Islet precursor cell (in vitro differentiated cells): ENCODE measurements at regions not wholly inside any gene's neighbourhood (a gene's known extent, or its start where the extent isn't known, plus 50 kb on each side); places are given as distances from the start of the nearest gene placed in this dataset.
"Not testable (repeated sequence)": the region's sequence is repeated elsewhere in the genome, so short reads cannot be mapped to it uniquely, and the experiment has no call there.

Experiments
- DNase-seq: peaks from one replicate; pipeline ENCODE4 v3.0.0-alpha.2; 2018

- no peak for DNase-seq
Observed at GRCh38 chr5:15383021-15383420, 117.0 kb upstream of the FBXL7 start.

GRCh38 chr5:15377573-15378340 lies 122.2 kb upstream of the FBXL7 start:
- no peak for DNase-seq

DNA sequence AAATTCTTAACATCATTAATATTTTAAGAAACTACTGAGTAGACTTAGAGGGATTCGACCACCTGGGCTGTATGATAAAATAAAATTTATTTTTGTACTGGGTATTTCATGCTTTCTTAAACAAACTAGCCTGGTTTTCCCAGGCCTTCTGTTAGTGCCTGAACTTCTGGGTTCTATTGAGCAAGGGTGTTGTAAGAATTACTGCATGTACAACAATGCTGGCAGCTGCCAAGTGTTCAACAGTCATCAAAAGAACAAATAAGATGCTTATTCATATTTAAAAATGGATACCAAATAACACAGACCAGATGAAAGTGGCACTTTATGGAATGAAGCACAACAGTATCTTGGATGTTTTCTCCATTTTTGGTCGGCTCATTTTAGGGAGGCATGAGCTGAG lies 123.2 kb upstream of the FBXL7 start:
- no peak for DNase-seq

DNA sequence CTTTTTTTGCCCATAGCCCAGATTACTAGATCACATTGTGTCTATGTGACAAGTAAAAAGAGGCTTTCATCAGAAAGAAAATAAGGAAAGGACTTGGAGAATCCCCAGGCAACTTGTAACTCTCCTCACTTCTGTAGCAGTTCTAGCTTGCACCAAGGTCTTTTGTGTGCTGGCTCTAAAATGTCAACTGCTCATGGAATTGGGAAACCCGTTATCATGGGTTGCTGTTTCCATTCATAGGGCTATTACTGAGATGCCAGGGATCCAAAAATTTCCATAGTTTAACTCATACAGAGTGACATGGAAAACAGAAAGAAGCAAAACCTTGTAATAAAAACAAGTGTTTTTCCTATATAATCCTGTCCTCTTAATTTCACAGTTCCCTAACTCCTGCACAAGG lies 123.9 kb upstream of the FBXL7 start:
- DNase-seq = no peak

DNA sequence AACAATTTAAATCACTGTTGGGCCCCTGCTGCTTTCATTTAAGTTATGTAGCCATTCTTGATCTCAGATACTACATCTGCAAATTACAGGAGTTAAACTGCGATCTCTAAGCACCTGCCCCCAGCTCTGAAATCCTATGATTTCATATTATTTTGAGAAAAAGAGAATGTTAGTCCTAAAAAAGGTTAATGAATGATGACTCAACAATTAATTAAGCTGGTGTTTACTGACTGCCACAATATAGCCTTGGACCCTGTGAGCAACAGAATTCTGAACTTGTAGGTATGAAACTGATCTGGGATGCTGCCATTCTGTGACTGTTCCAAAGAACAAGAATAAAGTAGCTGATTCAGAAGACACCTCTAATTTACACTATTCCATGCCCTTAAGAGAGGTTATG lies 124.4 kb upstream of the FBXL7 start:
- DNase-seq = no peak

DNA sequence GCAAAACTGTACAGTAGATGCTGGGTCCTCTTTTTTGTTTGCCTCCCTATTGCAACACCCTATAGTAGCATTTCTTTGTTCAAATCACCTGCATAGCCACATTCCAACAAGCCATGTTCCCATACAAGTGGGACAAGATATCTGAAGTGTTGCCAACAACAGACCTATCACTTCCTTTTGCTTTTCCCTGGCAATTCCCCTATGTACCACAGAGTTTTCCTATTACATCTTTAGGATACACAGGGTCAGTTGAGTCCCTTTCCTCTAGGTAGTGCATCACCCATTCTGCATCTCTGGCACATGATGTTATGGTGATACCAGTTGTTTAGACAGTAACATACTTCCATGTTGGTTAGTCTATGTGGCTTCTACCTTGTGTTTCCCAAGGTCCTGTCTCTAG lies 125.1 kb upstream of the FBXL7 start:
- no peak for DNase-seq

DNA sequence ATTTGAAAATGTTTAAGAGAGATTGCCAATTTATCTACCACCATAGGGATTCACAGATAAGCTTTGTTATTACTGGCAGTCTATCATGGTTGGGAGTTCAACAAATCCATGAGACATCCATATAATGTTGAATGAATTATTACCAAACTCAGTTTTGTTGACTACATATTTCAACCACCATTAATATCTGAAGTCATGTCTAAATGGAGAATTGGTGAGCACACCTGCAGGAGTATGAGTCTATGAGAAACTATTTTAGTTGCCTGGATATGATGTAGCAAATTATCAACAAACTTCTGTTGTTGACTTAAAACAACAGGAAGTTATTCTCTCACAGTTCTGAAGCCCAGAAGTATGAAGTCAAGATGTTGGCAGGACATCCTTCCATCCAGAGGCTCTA lies 126.8 kb upstream of the FBXL7 start:
- DNase-seq = no peak

DNA sequence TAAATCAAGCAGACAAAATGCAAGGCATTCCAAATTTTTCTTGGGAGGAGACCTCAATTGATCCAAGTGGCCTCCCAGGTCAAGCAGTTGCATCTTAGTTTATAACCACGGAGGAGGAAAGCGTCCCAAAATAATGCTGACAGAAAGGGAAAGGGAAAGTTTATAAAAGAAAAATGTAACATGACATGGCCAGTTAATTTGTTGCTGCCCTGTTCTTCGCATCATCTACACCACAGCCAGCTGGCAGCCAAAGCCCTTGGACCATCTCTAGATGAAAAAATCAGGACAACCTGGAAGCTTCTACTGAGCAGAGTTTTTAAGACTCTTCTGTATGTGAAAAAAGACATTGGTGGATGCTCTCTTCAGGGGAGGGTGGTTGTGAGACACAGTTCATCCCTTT lies 128.8 kb upstream of the FBXL7 start:
- DNase-seq = no peak

GRCh38 chr5:15368835-15369234 lies 131.1 kb upstream of the FBXL7 start:
- no peak for DNase-seq

DNA sequence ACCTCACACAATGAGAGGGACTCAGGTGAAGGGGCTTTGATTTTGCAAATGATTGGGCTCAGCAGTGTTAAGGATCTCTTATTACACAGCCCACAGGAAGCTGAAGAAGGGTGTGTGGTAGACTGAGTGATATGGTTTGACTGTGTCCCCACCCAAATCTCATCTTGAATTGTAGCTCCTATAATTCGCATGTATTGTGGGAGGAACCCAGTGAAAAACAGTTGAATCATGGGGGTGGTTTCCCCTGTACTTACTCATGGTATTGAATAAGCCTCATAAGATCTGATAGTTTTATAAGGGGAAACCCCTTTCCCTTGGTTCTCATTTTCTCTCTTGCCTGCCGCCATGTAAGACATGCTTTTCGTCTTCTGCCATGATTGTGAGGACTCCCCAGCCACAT lies 132.5 kb upstream of the FBXL7 start:
- DNase-seq = no peak

DNA sequence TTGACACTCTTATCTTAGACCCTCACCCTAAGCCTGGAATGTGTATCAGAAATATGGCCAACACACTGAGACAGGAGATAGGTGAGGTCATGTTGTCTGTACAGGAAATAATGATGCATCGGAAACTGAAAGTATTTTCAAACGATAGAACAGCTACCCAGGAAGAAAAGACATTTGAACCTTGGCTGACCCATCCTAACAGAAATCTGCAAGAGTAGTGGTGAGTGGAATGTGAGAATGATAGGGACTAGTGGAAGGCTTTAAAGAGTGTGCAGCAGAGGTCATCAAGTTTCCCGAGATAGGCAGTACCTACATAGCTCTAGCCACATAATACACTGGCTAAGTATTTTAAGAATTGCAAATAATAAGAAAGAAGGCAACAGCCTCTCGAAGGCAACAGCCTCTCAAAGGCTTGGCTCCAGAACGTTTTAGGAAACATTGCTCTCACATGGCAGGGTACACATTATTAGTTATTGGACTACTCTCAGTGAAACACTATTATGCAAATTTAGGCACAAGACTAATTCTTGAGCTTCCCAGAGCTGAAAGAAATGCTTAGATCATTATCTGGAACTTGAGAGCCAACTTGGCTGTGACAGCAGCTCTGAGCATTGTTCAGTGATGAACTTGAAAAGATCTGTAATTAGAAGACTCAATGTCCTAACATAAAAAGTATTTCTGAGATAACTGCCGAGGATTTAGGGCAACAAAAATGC lies 133.1 kb upstream of the FBXL7 start:
- DNase-seq = no peak

DNA sequence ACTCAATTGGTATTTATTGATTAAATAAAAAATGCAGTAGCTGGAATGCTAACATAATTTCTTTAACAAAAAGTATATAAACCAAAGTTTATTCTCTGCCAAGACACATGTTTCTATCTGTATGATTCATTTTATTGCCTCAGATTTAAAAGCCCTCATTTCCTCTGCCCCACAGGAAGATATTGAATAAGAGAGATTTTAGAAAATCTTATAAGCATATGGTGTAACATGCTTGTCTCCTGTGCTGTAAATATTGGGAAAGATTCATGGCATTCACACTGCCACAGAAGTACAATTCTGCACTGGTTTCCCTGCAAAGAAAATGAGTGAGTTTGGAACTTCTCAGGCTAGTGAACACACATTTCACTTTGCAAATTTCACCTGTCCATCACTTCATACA lies 134.9 kb upstream of the FBXL7 start:
- DNase-seq = no peak

DNA sequence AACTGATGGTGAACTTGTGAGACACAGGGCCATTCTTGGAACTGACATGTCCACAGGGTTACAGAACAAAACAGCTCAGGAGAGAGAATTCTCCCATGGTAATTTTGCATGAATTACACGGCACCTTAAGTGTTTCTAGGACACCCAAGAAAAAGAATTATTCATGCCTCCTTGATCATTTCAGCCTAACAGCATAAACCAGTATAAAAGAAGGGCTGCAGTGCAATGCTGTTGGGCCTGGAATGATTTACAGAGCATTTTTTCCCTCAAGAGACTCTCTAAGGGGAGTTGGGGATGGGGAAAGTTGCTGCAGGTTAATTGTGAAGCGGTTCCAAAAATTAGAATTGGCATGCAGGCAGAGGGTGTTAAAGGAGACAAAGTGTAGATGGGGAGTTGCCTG lies 136.4 kb upstream of the FBXL7 start:
- DNase-seq = no peak

- DNase-seq = not testable (repeated sequence)
Observed at GRCh38 chr5:15357092-15357453, 142.9 kb upstream of the FBXL7 start.

DNA sequence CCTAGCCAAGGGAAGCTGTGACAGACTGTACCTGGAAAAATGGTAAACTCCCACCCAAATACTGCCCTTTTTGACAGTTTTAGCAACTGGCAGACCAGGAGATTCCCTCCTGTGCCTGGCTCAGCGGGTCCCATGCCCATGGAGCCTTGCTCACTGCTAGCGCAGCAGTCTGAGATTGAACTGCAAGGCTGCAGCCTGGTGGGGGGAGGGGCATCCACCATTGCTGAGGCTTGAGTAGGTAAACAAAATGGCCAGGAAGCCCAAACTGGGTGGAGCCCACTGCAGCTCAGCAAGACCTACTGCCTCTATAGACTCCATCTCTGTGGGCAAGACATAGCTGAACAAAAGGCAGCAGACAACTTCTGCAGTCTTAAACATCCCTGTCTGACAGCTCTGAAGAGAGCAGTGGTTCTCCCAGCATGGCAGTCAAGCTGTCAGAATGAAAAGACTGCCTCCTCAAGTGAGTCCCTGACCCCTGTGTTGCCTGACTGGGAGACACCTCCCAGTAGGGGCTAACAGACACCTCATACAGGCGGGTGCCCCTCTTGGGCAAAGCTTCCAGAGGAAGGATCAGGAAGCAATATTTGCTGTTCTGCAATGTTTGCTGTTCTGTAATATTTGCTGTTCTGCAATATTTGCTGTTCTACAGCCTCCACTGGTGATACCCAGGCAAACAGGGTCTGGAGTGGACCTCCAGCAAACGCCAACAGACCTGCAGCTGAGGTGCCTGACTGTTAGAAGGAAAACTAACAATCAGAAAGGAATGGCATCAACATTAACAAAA lies 143.5 kb upstream of the FBXL7 start:
- DNase-seq = not testable (repeated sequence)

DNA sequence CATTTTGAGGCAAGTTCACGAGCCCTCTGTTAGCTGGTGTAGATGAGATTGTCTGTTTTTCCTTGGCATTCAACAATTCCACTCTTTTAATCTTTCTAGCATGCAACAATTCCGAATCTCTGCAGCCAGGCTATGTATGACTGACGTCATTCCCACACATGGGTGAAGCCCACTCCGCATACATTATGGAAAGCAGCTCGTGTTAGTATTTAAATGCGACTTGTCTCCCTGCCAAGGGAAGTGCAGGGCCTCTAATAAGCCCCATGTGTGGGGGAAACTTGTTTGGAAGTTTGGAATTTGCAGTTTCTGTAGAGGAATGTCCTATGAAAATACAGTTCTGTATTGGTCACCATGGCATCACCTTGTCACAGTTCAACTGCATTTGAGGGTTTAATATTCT lies 146.0 kb upstream of the FBXL7 start:
- DNase-seq = no peak

GRCh38 chr5:15353086-15353645 lies 146.8 kb upstream of the FBXL7 start:
- no peak for DNase-seq

DNA sequence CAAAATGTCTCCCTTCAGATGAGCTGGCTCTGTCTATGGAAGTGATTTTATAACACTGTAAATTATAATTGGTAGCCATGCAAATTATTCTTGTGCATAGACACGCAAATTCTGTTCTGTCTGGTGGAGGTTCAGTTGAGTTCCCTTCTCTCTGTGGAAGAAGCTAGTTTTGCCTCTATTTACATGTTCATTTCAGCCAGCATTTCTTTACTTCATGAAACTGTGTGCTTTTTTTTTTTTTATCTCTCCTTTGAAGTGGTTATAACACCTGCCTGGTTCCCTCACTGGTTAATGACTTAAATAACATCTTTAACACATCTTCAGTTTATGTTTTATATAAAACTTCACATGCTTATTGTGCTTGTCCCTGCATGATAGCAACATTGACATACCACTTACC lies 149.4 kb upstream of the FBXL7 start:
- no peak for DNase-seq

GRCh38 chr5:15346738-15347137 lies 153.2 kb upstream of the FBXL7 start:
- DNase-seq = no peak

GRCh38 chr5:15344954-15345353 lies 155.0 kb upstream of the FBXL7 start:
- DNase-seq = no peak

DNA sequence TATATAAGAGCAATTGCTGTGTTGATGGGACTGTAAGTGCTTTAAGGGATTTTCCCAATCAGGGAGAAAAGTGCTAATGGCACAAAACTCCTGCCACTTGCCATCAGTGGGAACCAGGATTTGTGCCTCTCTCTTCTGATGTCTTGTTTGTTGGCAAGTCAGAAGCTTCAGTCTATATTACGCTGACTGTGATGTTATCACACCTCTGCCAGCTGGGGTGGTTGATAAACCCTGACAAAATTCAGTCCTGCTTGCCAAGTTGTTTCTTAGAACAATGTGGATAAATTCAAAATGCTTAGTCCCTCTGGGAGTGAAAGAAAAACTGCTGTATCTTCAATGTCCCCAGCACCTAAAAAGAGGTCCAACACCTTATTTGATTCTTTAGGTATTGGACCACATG lies 161.4 kb upstream of the FBXL7 start:
- DNase-seq = no peak

GRCh38 chr5:15334551-15335266 lies 165.3 kb upstream of the FBXL7 start:
- no peak for DNase-seq

DNA sequence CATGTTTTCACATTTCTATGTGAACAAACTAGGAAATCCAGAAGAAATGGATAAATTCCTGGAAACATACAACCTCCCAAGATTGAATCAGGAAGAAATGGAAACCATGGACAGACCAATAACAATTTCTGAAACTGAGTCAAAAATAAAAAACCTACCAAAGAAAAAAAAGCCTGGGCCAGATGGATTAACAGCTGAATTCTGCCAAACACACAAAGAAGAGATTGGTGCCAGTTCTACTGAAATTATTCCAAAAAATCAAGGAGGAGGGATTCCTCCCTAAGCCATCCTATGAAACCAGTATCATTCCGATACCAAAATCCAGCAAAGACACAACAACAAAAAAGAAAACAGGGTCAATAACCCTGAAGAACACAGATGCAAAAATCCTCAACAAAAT lies 166.9 kb upstream of the FBXL7 start:
- no peak for DNase-seq
